ENCODE measurements at regions not wholly inside any gene's neighbourhood (a gene's known extent, or its start where the extent isn't known, plus 50 kb on each side); places are given as distances from the start of the nearest gene placed in this dataset.
"Not testable (repeated sequence)": the region's sequence is repeated elsewhere in the genome, so short reads cannot be mapped to it uniquely, and the experiment has no call there.

DNA sequence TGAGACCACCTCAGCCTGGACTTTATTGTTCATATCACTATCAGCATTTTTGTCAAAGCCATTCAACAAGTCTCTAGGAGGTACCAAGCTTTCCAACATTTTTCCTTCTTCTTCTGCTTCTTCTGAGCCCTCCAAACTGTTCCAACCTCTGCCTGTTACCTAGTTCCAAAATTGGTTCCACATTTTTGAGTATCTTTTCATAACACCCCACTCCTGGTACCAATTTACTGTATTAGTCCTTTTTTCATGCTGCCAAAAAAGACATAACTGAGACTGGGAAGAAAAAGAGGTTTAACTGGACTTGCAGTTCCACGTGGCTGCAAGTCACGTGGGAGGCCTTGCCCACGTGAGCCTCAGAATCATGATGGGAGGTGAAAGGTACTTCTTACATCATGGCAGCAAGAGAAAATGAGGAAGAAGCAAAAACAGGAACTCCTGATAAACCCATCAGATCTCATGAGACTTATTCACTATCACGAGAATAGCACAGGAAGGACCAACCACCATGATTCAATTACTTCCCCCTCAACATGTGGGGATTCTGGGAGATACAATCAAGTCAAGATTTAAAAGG lies 215.1 kb downstream of the PCDH17 start:
- Mint-ChIP-seq H3K27me3 (ENCODE audit: low read depth) (no peaks in the 10 kb centered on the region), H3K4me3 (ENCODE audit: low read depth) (no peak overlapping the region), H3K27ac (no peak overlapping the region), H3K4me1 (ENCODE audit: low read depth) (no peaks in the 10 kb centered on the region), H3K9me3 (peaks cover 39% of the 10 kb centered on the region), H3K36me3 (ENCODE audit: low read depth) (no peaks in the 10 kb centered on the region)
- no peak for DNase-seq (ENCODE audit: low spot score)
- intact Hi-C loops (cut with micrococcal nuclease) = no loop called here

DNA sequence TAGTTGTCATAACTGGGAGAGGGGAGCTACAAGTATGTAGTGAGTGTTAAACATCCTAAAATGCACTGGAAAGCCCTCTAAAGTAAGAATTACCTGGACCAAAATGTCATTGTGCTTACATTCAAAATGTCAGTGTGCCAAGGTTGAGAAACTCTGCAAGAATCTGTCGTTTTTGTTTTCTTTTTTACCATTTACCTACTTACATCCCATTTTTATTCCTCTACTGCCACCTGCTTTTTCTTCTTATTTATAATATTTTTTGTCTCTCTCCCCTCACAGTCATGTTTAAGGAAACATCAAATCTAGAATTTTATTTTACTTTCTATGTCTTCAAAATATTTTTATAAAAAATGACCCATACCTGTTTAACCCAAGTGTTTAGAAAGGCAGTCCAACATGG lies 226.4 kb downstream of the PCDH17 start:
- no peaks in the 10 kb centered on the region for H3K27me3 Mint-ChIP-seq (ENCODE audit: low read depth)
- H3K9me3 Mint-ChIP-seq = peaks cover 13% of the 10 kb centered on the region
- intact Hi-C loops (cut with micrococcal nuclease) = no loop called here
- no peak overlapping the region for H3K4me3 Mint-ChIP-seq (ENCODE audit: low read depth)
- H3K4me1 Mint-ChIP-seq (ENCODE audit: low read depth) = no peaks in the 10 kb centered on the region
- H3K27ac Mint-ChIP-seq = no peak overlapping the region
- DNase-seq (ENCODE audit: low spot score) = no peak
- no peaks in the 10 kb centered on the region for H3K36me3 Mint-ChIP-seq (ENCODE audit: low read depth)

DNA sequence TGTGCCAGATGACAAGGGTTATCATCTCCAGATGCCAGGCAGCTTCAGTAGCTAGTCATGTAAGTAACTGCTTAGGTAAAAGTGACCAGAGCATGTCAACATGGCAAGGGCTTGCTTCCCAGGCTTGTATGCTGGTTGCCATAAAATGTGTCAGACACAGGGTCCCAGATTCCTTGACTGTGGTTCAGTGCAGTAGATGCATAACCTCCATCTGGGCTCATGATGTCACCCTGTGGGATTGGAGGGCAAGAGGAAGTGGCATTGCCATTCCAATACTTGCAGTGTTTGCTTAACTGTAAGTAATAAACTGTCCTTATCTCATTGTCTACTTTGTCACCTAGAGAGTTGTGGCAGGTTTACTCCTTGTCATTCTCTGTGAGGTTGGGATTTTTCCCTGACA lies 226.8 kb downstream of the PCDH17 start:
- no peak overlapping the region for H3K27ac Mint-ChIP-seq
- peaks cover 15% of the 10 kb centered on the region for H3K9me3 Mint-ChIP-seq
- H3K4me3 Mint-ChIP-seq (ENCODE audit: low read depth) = no peak overlapping the region
- H3K27me3 Mint-ChIP-seq (ENCODE audit: low read depth) = no peaks in the 10 kb centered on the region
- no peaks in the 10 kb centered on the region for H3K36me3 Mint-ChIP-seq (ENCODE audit: low read depth)
- no peak for DNase-seq (ENCODE audit: low spot score)
- H3K4me1 Mint-ChIP-seq (ENCODE audit: low read depth) = no peaks in the 10 kb centered on the region
- intact Hi-C loops (cut with micrococcal nuclease) = no loop called here

DNA sequence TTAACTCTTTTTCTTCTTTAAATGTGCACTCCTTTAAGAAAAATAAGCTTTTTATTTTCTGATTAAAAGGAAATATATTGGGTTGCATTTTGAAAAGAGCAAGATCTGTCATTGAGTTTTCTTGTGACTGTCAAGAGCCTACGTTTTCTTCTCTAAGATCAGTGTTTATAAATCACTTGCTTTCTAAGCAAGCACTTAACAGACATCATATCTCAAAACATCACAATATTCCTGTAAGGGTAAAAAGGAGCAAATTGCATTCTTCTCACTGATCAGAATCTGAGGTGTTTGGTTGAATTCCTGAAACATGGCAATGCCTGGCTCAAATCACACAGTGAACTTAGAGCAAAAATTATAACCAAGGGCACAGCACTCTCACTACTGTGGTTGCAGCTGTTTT lies 231.3 kb downstream of the PCDH17 start:
- DNase-seq (ENCODE audit: low spot score) = no peak
- Mint-ChIP-seq H3K27me3 (ENCODE audit: low read depth) (no peaks in the 10 kb centered on the region), H3K27ac (no peak overlapping the region), H3K36me3 (ENCODE audit: low read depth) (no peaks in the 10 kb centered on the region), H3K4me3 (ENCODE audit: low read depth) (no peak overlapping the region), H3K9me3 (peaks cover 23% of the 10 kb centered on the region), H3K4me1 (ENCODE audit: low read depth) (no peaks in the 10 kb centered on the region)
- intact Hi-C loops (cut with micrococcal nuclease) = no loop called here

DNA sequence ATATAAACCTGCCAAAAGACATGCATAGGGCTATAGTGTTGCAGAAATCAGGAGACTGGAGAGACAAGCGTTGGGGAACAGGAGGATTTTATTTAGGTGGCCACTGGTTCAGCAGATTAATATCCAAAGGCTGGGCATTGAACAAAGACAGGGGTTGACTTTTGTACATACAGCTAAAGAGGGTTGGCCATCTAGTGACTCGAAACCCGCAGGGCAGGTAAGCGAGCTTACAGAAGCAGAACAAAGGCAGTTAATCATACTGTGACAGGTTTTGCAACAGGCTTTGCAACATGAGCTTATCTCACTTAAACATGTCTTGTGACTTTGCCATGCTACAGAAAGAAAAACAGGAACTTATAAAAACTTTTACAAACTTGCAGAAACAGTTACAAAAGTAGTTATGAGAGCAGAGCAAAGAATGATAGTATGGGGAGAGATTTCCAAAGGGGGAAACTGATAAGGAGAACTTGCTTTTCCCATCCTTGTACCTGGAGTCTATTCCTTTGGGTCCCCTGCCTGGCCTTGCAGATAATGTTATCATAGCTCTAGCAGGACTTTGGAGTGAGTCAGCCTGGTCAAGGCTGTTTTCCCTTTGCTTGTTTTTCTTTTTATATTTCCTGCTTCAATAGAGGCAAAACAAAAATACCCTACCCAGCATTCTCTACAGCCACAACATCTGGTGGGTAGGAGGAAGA lies 234.2 kb downstream of the PCDH17 start:
- Mint-ChIP-seq H3K4me1 (ENCODE audit: low read depth) (no peaks in the 10 kb centered on the region), H3K27me3 (ENCODE audit: low read depth) (no peaks in the 10 kb centered on the region)
- intact Hi-C loops (cut with micrococcal nuclease) = no loop called here

DNA sequence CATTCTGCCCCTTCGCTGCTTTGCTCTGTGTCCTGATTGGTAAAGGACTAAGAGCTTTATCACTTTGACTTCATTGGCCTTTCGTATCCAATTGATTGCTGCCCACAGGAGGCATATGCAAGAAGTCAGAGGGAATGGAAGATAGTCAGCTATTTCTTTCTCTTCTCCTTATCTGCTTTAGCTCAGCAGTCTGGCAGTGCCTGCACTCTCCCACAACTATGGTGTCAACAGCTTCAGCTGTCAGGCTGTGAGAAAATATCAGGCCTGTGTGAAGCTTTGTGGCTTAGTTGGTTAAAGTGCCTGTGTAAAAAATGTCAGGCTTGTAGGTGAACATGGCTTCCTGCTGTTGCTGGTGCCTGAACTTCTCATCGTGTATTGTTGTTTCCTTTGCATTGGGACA lies 243.0 kb downstream of the PCDH17 start:
- intact Hi-C loops (cut with micrococcal nuclease) = no loop called here
- no peaks in the 10 kb centered on the region for H3K36me3 Mint-ChIP-seq (ENCODE audit: low read depth)
- DNase-seq (ENCODE audit: low spot score) = no peak
- H3K9me3 Mint-ChIP-seq = peaks cover 37% of the 10 kb centered on the region
- H3K4me1 Mint-ChIP-seq (ENCODE audit: low read depth) = no peaks in the 10 kb centered on the region
- no peaks in the 10 kb centered on the region for H3K27me3 Mint-ChIP-seq (ENCODE audit: low read depth)
- no peak overlapping the region for H3K27ac Mint-ChIP-seq
- H3K4me3 Mint-ChIP-seq (ENCODE audit: low read depth) = no peak overlapping the region

More for the DNA sequence above, 234.2 kb downstream of the PCDH17 start:
- H3K9me3 Mint-ChIP-seq = peaks cover 40% of the 10 kb centered on the region
- no peaks in the 10 kb centered on the region for H3K36me3 Mint-ChIP-seq (ENCODE audit: low read depth)
- no peak for DNase-seq (ENCODE audit: low spot score)
- no peak overlapping the region for H3K4me3 Mint-ChIP-seq (ENCODE audit: low read depth)
- H3K27ac Mint-ChIP-seq = no peak overlapping the region

DNA sequence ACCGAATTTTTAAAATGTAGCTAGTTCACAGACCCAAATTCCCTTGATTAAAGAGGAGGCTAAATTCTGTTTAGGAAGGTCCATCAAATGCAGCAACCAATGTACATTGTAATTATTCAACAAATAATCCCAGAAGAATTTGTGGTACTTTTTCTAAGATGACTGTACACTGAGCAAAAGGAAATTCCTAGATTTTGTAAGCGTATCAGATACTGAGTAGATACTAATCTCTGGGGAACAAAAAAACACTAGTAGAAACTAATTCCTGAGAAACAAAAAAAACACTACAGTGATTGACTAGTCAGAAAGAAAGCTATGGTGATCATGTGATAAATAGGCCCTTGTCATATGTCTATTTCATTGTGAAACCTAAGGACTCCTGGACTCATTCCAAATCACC lies 246.1 kb downstream of the PCDH17 start:
- no peaks in the 10 kb centered on the region for H3K27me3 Mint-ChIP-seq (ENCODE audit: low read depth)
- intact Hi-C loops (cut with micrococcal nuclease) = no loop called here
- H3K27ac Mint-ChIP-seq = no peak overlapping the region
- H3K9me3 Mint-ChIP-seq = peaks cover 28% of the 10 kb centered on the region
- H3K4me1 Mint-ChIP-seq (ENCODE audit: low read depth) = no peaks in the 10 kb centered on the region
- no peak for DNase-seq (ENCODE audit: low spot score)
- H3K4me3 Mint-ChIP-seq (ENCODE audit: low read depth) = no peak overlapping the region
- H3K36me3 Mint-ChIP-seq (ENCODE audit: low read depth) = no peaks in the 10 kb centered on the region

DNA sequence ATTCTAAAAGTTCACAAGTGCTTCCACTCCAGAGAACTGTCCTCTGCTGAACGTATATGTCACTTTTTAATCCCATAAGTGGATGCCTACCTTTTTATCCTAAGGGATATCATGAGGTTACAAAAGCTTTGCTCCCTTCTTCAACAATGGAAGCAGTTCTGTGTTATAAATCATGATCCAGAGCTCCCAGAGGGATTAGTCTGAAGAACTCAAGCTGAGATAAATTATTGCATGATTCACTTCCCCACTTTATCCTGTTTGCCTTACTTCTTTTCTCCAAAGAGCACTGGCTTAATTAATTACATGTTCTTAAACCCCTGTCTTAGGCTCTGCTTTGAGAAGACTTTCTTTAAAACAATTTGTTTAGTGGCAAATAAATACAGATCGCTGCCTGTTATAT lies 246.7 kb downstream of the PCDH17 start:
- no peaks in the 10 kb centered on the region for H3K36me3 Mint-ChIP-seq (ENCODE audit: low read depth)
- no peak overlapping the region for H3K27ac Mint-ChIP-seq
- intact Hi-C loops (cut with micrococcal nuclease) = no loop called here
- no peaks in the 10 kb centered on the region for H3K4me1 Mint-ChIP-seq (ENCODE audit: low read depth)
- peaks cover 34% of the 10 kb centered on the region for H3K9me3 Mint-ChIP-seq
- no peak overlapping the region for H3K4me3 Mint-ChIP-seq (ENCODE audit: low read depth)
- H3K27me3 Mint-ChIP-seq (ENCODE audit: low read depth) = no peaks in the 10 kb centered on the region
- no peak for DNase-seq (ENCODE audit: low spot score)

DNA sequence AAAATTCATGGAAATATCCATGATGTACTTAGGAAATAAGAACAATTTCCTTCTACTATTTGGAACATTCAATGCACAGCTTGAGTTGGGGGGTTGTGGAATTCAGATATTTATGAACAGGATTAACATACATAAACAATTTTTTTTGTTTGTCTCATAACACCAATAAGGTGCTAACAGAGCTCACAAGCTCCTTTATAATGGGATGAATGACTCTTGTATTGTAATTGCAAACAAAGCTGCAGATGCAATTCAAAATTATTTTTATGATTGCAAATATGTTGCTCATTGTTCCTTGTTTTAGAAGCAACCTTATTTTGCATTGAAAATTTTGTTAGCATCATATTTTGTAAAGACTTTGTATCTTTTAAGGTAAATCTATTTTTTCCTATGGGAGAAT lies 265.7 kb downstream of the PCDH17 start:
- intact Hi-C loops (cut with micrococcal nuclease) = no loop called here
- peaks cover 36% of the 10 kb centered on the region for H3K9me3 Mint-ChIP-seq
- no peak overlapping the region for H3K27ac Mint-ChIP-seq
- no peak for DNase-seq (ENCODE audit: low spot score)
- no peaks in the 10 kb centered on the region for H3K4me1 Mint-ChIP-seq (ENCODE audit: low read depth)
- no peaks in the 10 kb centered on the region for H3K36me3 Mint-ChIP-seq (ENCODE audit: low read depth)
- H3K4me3 Mint-ChIP-seq (ENCODE audit: low read depth) = no peak overlapping the region
- no peaks in the 10 kb centered on the region for H3K27me3 Mint-ChIP-seq (ENCODE audit: low read depth)

DNA sequence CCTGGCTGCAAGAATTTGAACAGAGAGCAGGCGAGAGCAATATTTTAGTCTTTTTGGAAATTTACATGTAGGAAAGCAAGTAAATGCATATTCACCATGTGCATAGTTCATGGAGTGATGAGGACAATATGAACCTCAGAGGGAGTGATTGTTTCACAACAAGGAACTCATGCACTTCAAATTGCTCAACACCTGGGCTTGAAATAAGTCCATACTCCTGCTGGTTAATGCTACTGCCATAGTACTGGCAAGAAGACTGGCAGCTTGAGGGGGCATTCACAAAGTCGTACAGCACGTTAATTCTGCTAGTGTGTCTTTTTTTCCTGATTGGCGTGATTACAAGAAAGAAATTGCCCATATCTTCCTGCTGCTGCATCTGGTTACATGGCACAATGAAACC lies 267.6 kb downstream of the PCDH17 start:
- Mint-ChIP-seq H3K27ac (no peak overlapping the region), H3K36me3 (ENCODE audit: low read depth) (no peaks in the 10 kb centered on the region), H3K4me3 (ENCODE audit: low read depth) (no peak overlapping the region), H3K4me1 (ENCODE audit: low read depth) (no peaks in the 10 kb centered on the region), H3K9me3 (peaks cover 36% of the 10 kb centered on the region), H3K27me3 (ENCODE audit: low read depth) (no peaks in the 10 kb centered on the region)
- intact Hi-C loops (cut with micrococcal nuclease) = no loop called here
- no peak for DNase-seq (ENCODE audit: low spot score)

DNA sequence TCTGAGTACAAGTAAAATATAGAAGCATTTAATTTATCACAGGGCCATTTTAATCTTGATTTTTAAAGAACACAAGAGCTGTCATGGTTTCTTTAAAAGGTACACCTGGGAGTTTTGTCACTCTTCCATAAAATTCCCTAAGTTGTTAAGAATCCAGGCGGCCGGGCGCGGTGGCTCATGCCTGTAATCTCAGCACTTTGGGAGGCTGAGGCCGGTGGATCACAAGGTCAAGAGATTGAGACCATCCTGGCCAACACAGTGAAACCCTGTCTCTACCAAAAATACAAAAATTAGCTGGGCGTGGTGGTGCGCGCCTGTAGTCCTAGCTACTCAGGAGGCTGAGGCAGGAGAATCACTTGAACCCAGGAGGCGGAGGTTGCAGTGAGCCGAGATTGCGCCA lies 278.3 kb downstream of the PCDH17 start:
- H3K27me3 Mint-ChIP-seq (ENCODE audit: low read depth); intact Hi-C loops (cut with micrococcal nuclease); DNase-seq (ENCODE audit: low spot score); H3K36me3 Mint-ChIP-seq (ENCODE audit: low read depth); H3K4me1 Mint-ChIP-seq (ENCODE audit: low read depth); H3K4me3 Mint-ChIP-seq (ENCODE audit: low read depth); H3K27ac Mint-ChIP-seq: not testable (repeated sequence)
- peaks cover 20% of the 10 kb centered on the region for H3K9me3 Mint-ChIP-seq

DNA sequence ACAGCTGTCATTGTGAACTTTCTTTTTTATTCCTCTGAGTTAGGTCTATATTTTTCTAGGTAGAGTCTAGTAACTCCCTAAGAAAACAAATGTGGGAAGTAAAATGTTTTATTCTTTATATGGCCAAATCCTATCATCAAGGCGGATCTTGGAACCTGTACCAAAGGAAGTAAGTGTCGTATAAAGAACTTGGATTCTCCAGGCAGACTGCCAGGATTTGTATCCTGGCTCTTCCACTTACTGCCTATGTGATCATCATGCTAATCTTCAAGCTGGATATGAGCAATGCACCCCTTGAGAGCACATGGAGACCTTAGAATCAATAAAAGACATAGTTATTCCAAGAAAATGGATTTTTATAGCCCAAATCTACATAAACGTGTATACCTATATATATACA lies 286.5 kb downstream of the PCDH17 start:
- Mint-ChIP-seq H3K27ac (no peak overlapping the region), H3K9me3 (peaks cover 24% of the 10 kb centered on the region), H3K36me3 (ENCODE audit: low read depth) (no peaks in the 10 kb centered on the region), H3K4me1 (ENCODE audit: low read depth) (no peaks in the 10 kb centered on the region), H3K4me3 (ENCODE audit: low read depth) (no peak overlapping the region), H3K27me3 (ENCODE audit: low read depth) (no peaks in the 10 kb centered on the region)
- intact Hi-C loops (cut with micrococcal nuclease) = no loop called here
- no peak for DNase-seq (ENCODE audit: low spot score)

DNA sequence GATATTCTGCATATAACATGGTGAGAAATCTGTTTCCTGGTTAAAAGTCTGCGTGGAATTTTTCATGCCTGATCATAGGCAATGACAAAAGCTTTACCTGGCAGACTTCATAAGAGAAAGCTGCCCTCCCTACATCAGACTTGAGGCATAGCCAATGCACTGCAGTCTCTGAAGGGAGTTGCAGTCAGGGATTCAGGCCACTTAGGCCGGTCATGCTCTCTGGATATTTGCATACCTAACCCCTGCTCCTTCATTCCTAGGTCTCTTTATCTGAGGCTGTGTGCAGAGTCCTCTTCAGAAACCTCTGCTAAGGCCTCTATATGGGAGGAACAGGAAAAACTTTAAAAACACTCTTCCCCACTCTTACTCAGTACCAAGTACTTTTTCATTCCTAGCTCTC lies 287.4 kb downstream of the PCDH17 start:
- DNase-seq (ENCODE audit: low spot score) = no peak
- no peaks in the 10 kb centered on the region for H3K36me3 Mint-ChIP-seq (ENCODE audit: low read depth)
- intact Hi-C loops (cut with micrococcal nuclease) = no loop called here
- H3K27me3 Mint-ChIP-seq (ENCODE audit: low read depth) = no peaks in the 10 kb centered on the region
- H3K4me1 Mint-ChIP-seq (ENCODE audit: low read depth) = no peaks in the 10 kb centered on the region
- no peak overlapping the region for H3K27ac Mint-ChIP-seq
- no peak overlapping the region for H3K4me3 Mint-ChIP-seq (ENCODE audit: low read depth)
- peaks cover 27% of the 10 kb centered on the region for H3K9me3 Mint-ChIP-seq

DNA sequence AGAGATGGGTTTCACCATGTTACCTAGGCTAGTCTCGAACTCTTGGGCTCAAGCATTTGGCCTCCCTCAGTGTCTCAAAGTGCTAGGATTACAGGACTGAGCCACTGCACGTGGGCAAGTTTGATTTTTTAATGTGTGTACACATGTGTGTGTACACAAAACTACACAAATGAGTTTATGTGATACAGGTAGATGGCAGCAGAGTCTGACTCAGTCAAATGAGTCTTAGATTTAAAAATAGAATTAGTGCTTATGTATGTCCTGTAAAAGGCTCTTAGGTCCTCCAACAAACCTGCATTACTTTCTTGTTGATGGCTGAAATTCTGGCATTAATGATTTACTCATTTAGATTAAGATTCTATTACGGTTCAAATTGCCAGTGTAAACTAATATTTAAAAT lies 293.7 kb downstream of the PCDH17 start:
- Mint-ChIP-seq H3K27me3 (ENCODE audit: low read depth) (no peaks in the 10 kb centered on the region), H3K4me3 (ENCODE audit: low read depth) (no peak overlapping the region), H3K36me3 (ENCODE audit: low read depth) (no peaks in the 10 kb centered on the region), H3K4me1 (ENCODE audit: low read depth) (no peaks in the 10 kb centered on the region), H3K9me3 (peaks cover 14% of the 10 kb centered on the region), H3K27ac (no peak overlapping the region)
- intact Hi-C loops (cut with micrococcal nuclease) = no loop called here
- no peak for DNase-seq (ENCODE audit: low spot score)

Measured in activated T-helper 2 cell treated with anti-CD3 and anti-CD28 coated beads, Interferon-gamma antibody, Interleukin-2, Interleukin-4, amounts not matched to agents 10 μg/mL and 5 μg/mL and 100 μg/mL, durations not matched to agents 14 hours and 24 hours and 36 hours (primary cell).